NCI-H2107 treated with DMSO at 0.1 percent for 48 hours (cell line): ENCODE measurements at regions not wholly inside any gene's neighbourhood (a gene's known extent, or its start where the extent isn't known, plus 50 kb on each side); places are given as distances from the start of the nearest gene placed in this dataset.
"Not testable (repeated sequence)": the region's sequence is repeated elsewhere in the genome, so short reads cannot be mapped to it uniquely, and the experiment has no call there.

ENCODE experiments used
- DNase-seq: peaks from one replicate; lab custom pipeline; 2025; ENCODE audit not compliant: unreplicated experiment; lab: John Stamatoyannopoulos, UW

GRCh38 chr3:62926494-62926893 lies 51.3 kb upstream of the CADPS start:
- no peak for DNase-seq

- DNase-seq: no peak
Observed at GRCh38 chr3:62928256-62928655, 53.0 kb upstream of the CADPS start.

GRCh38 chr3:62929771-62930170 lies 54.6 kb upstream of the CADPS start:
- DNase-seq: no peak

GRCh38 chr3:62935793-62936192 lies 60.6 kb upstream of the CADPS start:
- no peak for DNase-seq

- no peak for DNase-seq
Observed at GRCh38 chr3:62936626-62937254, 61.5 kb upstream of the CADPS start.

GRCh38 chr3:62938583-62938982 lies 63.4 kb upstream of the CADPS start:
- DNase-seq: no peak

- no peak for DNase-seq
Observed at GRCh38 chr3:62939707-62940106, 64.5 kb upstream of the CADPS start.

GRCh38 chr3:62940771-62941563 lies 65.8 kb upstream of the CADPS start:
- DNase-seq: no peak

GRCh38 chr3:62942227-62942626 lies 67.0 kb upstream of the CADPS start:
- DNase-seq: no peak

- no peak for DNase-seq
Observed at GRCh38 chr3:62942764-62943163, 67.5 kb upstream of the CADPS start.

- DNase-seq: no peak
Observed at GRCh38 chr3:62948921-62949320, 73.7 kb upstream of the CADPS start.

- DNase-seq: no peak
Observed at GRCh38 chr3:62950210-62950609, 75.0 kb upstream of the CADPS start.

- DNase-seq: no peak
Observed at GRCh38 chr3:62951037-62951613, 75.9 kb upstream of the CADPS start.

GRCh38 chr3:62951880-62952279 lies 76.7 kb upstream of the CADPS start:
- not testable (repeated sequence) for DNase-seq

- DNase-seq: no peak
Observed at GRCh38 chr3:62954580-62954979, 79.4 kb upstream of the CADPS start.

- DNase-seq: no peak
Observed at GRCh38 chr3:62955126-62955525, 79.9 kb upstream of the CADPS start.

- no peak for DNase-seq
Observed at GRCh38 chr3:62956411-62956810, 81.2 kb upstream of the CADPS start.

- DNase-seq: no peak
Observed at GRCh38 chr3:62961874-62962556, 86.8 kb upstream of the CADPS start.

GRCh38 chr3:62962714-62963113 lies 87.5 kb upstream of the CADPS start:
- DNase-seq: no peak

- no peak for DNase-seq
Observed at GRCh38 chr3:62965311-62965710, 90.1 kb upstream of the CADPS start.

GRCh38 chr3:62968128-62968527 lies 92.9 kb upstream of the CADPS start:
- no peak for DNase-seq

- no peak for DNase-seq
Observed at GRCh38 chr3:62970648-62971047, 95.4 kb upstream of the CADPS start.
